ENCODE measurements at regions not wholly inside any gene's neighbourhood (a gene's known extent, or its start where the extent isn't known, plus 50 kb on each side); places are given as distances from the start of the nearest gene placed in this dataset.

- no peak for TF ChIP-seq CTCF (IDR thresholded peaks at IDR 0.05; ENCODE audit: insufficient read depth, low read depth, low read length)
- POLR2A ChIA-PET = no interaction called here
- Histone ChIP-seq H3K36me3 (ENCODE audit: control insufficient read depth, insufficient read depth, low read length) (no peaks in the 10 kb centered on the region), H3K4me3 (ENCODE audit: low read depth, low read length) (no peak overlapping the region), H3K27me3 (ENCODE audit: control insufficient read depth, insufficient read depth, low read length) (no peaks in the 10 kb centered on the region)
- CTCF ChIA-PET = no interaction called here
- no peak for DNase-seq (ENCODE audit: low read depth)
These were observed 1066.2 kb downstream of the TDRD15 start for GRCh38 chr2:22189893-22190480.

DNA sequence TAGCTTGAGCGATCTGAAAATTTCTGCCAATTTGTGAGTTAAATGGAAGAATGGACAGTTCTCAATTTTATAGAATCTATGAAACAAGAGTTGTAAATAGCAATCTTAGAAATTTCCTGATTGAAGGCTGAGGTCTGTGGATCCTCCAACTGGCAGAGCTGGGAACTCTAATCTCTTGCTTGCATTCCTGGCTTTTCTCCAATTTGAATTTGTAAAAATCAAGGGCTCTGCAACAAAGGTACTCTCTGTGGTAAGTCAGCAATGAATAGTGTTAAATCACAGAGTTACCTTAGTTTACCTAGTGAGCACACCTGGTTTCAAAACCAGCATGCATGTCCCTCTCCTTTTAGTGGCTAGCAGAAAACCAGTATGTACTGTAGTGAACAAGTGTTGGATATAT is 1070.5 kb downstream of the TDRD15 start:
- no peak for TF ChIP-seq CTCF (IDR thresholded peaks at IDR 0.05; ENCODE audit: insufficient read depth, low read depth, low read length)
- DNase-seq (ENCODE audit: low read depth) = no peak
- ChIA-PET POLR2A (no interaction called here), CTCF (no interaction called here)
- Histone ChIP-seq H3K27me3 (ENCODE audit: control insufficient read depth, insufficient read depth, low read length) (no peaks in the 10 kb centered on the region), H3K36me3 (ENCODE audit: control insufficient read depth, insufficient read depth, low read length) (no peaks in the 10 kb centered on the region), H3K4me3 (ENCODE audit: low read depth, low read length) (no peak overlapping the region)

- H3K4me3 ChIP-seq (ENCODE audit: low read depth, low read length) = no peak overlapping the region
- no peaks in the 10 kb centered on the region for H3K36me3 ChIP-seq (ENCODE audit: control insufficient read depth, insufficient read depth, low read length)
- H3K27me3 ChIP-seq (ENCODE audit: control insufficient read depth, insufficient read depth, low read length) = no peaks in the 10 kb centered on the region
- POLR2A ChIA-PET = no interaction called here
- DNase-seq (ENCODE audit: low read depth) = no peak
- no peak for TF ChIP-seq CTCF (IDR thresholded peaks at IDR 0.05; ENCODE audit: insufficient read depth, low read depth, low read length)
- CTCF ChIA-PET = no interaction called here
These were observed 1073.0 kb downstream of the TDRD15 start for GRCh38 chr2:22196806-22197205.

GRCh38 chr2:22198381-22199283 is 1074.9 kb downstream of the TDRD15 start:
- H3K4me3 ChIP-seq (ENCODE audit: low read depth, low read length) = no peak overlapping the region
- no peak for DNase-seq (ENCODE audit: low read depth)
- CTCF ChIA-PET = no interaction called here
- H3K27me3 ChIP-seq (ENCODE audit: control insufficient read depth, insufficient read depth, low read length) = no peaks in the 10 kb centered on the region
- POLR2A ChIA-PET = no interaction called here
- no peak for TF ChIP-seq CTCF (IDR thresholded peaks at IDR 0.05; ENCODE audit: insufficient read depth, low read depth, low read length)
- no peaks in the 10 kb centered on the region for H3K36me3 ChIP-seq (ENCODE audit: control insufficient read depth, insufficient read depth, low read length)

DNA sequence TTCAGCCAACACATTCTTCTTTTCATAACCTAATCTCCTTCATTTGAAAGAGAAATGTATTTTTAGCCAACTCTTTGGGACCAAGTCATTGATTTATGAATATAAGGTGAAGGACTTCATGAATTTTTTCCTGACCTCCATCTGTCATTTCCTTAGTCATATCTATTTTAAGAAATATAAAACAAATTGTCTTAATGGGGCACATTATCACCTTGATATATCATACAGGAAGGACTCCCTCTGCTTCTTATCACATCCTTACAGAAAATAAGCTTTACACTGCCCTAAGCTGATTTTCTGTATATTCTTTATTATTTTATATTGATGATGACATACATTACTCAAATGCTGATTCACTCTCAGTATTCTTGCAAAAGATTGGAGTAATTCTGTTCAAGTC is 1076.2 kb downstream of the TDRD15 start:
- no peak overlapping the region for H3K4me3 ChIP-seq (ENCODE audit: low read depth, low read length)

More for the DNA sequence above, 1076.2 kb downstream of the TDRD15 start:
- TF ChIP-seq CTCF (IDR thresholded peaks at IDR 0.05; ENCODE audit: insufficient read depth, low read depth, low read length) = no peak
- Histone ChIP-seq H3K36me3 (ENCODE audit: control insufficient read depth, insufficient read depth, low read length) (no peaks in the 10 kb centered on the region), H3K27me3 (ENCODE audit: control insufficient read depth, insufficient read depth, low read length) (no peaks in the 10 kb centered on the region)
- no peak for DNase-seq (ENCODE audit: low read depth)
- ChIA-PET POLR2A (no interaction called here), CTCF (no interaction called here)

Measured in BJ (cell line).